HCT116 (cell line): ENCODE measurements at regions not wholly inside any gene's neighbourhood (a gene's known extent, or its start where the extent isn't known, plus 50 kb on each side); places are given as distances from the start of the nearest gene placed in this dataset.

Experiments
- ATAC-seq: fragments of 200-7000 bp; cut with Tn5 transposase; 2 replicates; pipeline ENCODE4 v1.9.1; 2020; ENCODE audit warnings: mild to moderate bottlenecking, moderate library complexity
- BruUV-seq: library from RNA; stranded (reverse); fragments of 400-500 nt; replicated peaks from 2 replicates; lab custom pipeline; 2021; lab: Mats Ljungman, UMichigan
- CTCF ChIA-PET: fragments of 300-600 bp; sonication (Branson Sonifier 250); formaldehyde crosslinking; loops from one replicate; lab custom pipeline; 2021; ENCODE audit warnings: antibody characterized with exemption; lab: Charles Lee
- POLR2A ChIA-PET: fragments of 300-600, 350-600 bp; sonication (Branson Sonifier 250); formaldehyde crosslinking; loops from one replicate; lab custom pipeline; 2021; ENCODE audit warnings: antibody characterized with exemption; lab: Charles Lee
- RAD21 ChIA-PET, 2 experiments: fragments of 300-600 bp; sonication (Branson Sonifier 250); formaldehyde crosslinking; loops; one replicate each; lab custom pipeline; 2023; ENCODE audit warnings: low total read pairs in 2 of 2; ENCODE audit not compliant: uncharacterized antibody in 2 of 2, unreplicated experiment in 2 of 2, low non-redundant PET in 1 of 2; lab: Charles Lee
- DNase-seq: peaks from one replicate; pipeline ENCODE4 v3.0.0-alpha.2; 2010; ENCODE audit warnings: low read depth, low spot score
- H2AFZ ChIP-seq: fragments of 200-600 bp; shearing (Covaris generic), sonication (generic); 2 replicates; pipeline ENCODE4 v1.6.1; 2017; ENCODE audit warnings: low read depth, mixed run types, mixed read lengths, antibody characterized with exemption, low read length; ENCODE audit not compliant: poor library complexity, severe bottlenecking
- H3K27ac ChIP-seq: 2 replicates; pipeline ENCODE4 v1.5.1; 2012; ENCODE audit warnings: low read depth, low read length
- H3K27me3 ChIP-seq: fragments of 200-600 bp; sonication (generic); 2 replicates; pipeline ENCODE4 v1.6.1; 2016; ENCODE audit warnings: mixed run types, low read length, mixed read lengths; ENCODE audit not compliant: insufficient read depth
- H3K36me3 ChIP-seq, 2 experiments: fragments of 200-500 bp in 1 of 2; fragments of 200-600 bp in 1 of 2; sonication (Bioruptor generic) in 1 of 2; sonication (generic) in 1 of 2; 2 replicates each; pipeline versions ENCODE4 v1.5.1 to v1.6.1; 2014 to 2016; ENCODE audit warnings: low read length in 2 of 2, inconsistent platforms in 1 of 2, mixed read lengths in 1 of 2, mixed run types in 1 of 2; ENCODE audit not compliant: insufficient read depth in 2 of 2, control insufficient read depth in 1 of 2
- H3K4me1 ChIP-seq, 2 experiments: fragments of 200-600 bp in 1 of 2; sonication (generic) in 1 of 2; 2 replicates each; pipeline versions ENCODE4 v1.5.1 to v1.6.1; 2012 to 2017; ENCODE audit warnings: low read length in 2 of 2, inconsistent platforms in 1 of 2, mild to moderate bottlenecking in 1 of 2, mixed read lengths in 1 of 2, mixed run types in 1 of 2, moderate library complexity in 1 of 2; ENCODE audit not compliant: insufficient read depth in 2 of 2, control insufficient read depth in 1 of 2
- H3K4me2 ChIP-seq: fragments of 200-600 bp; sonication (generic); 2 replicates; pipeline ENCODE4 v1.6.1; 2017; ENCODE audit warnings: mixed run types, low read length, mixed read lengths
- H3K4me3 ChIP-seq, 2 experiments: fragments of 200-600 bp in 1 of 2; sonication (generic) in 1 of 2; replicated peaks in 1 of 2; 2 replicates each; pipeline ENCODE4 v1.5.1; 2011 to 2016; ENCODE audit warnings: low read length in 2 of 2, control low read depth in 1 of 2, low read depth in 1 of 2, mild to moderate bottlenecking in 1 of 2, mixed read lengths in 1 of 2, mixed run types in 1 of 2
- H3K79me2 ChIP-seq: fragments of 200-600 bp; sonication (generic); 2 replicates; pipeline ENCODE4 v1.6.1; 2017; ENCODE audit warnings: mild to moderate bottlenecking, mixed run types, low read length, moderate library complexity, mixed read lengths; ENCODE audit not compliant: insufficient read depth
- H3K9ac ChIP-seq: fragments of 200-600 bp; sonication (generic); 2 replicates; pipeline ENCODE4 v1.6.1; 2016; ENCODE audit warnings: low read length, mixed read lengths
- H3K9me2 ChIP-seq: fragments of 200-600 bp; sonication (generic), shearing (Covaris generic); 2 replicates; pipeline ENCODE4 v1.6.1; 2017; ENCODE audit warnings: mixed run types, mild to moderate bottlenecking, moderate library complexity; ENCODE audit not compliant: insufficient read depth
- H3K9me3 ChIP-seq, 2 experiments: fragments of 200-500 bp in 1 of 2; fragments of 200-600 bp in 1 of 2; sonication (Bioruptor generic) in 1 of 2; sonication (generic) in 1 of 2; 2 replicates each; pipeline ENCODE4 v1.6.1; 2014 to 2017; ENCODE audit warnings: low read length in 2 of 2, mixed read lengths in 2 of 2, inconsistent platforms in 1 of 2, low read depth in 1 of 2, mild to moderate bottlenecking in 1 of 2, mixed run types in 1 of 2, moderate library complexity in 1 of 2; ENCODE audit not compliant: control insufficient read depth in 1 of 2, insufficient read depth in 1 of 2
- H4K20me1 ChIP-seq: fragments of 200-600 bp; sonication (generic), shearing (Covaris generic); 2 replicates; pipeline ENCODE4 v1.6.1; 2017; ENCODE audit warnings: mixed run types, mild to moderate bottlenecking, moderate library complexity; ENCODE audit not compliant: insufficient read depth
- EZH2phosphoT487 ChIP-seq: fragments of 200-600 bp; IDR thresholded peaks from 2 replicates; pipeline ENCODE4 v1.6.1; 2018; ENCODE audit warnings: antibody characterized with exemption, borderline replicate concordance
- POLR2A ChIP-seq: IDR thresholded peaks from 2 replicates; pipeline ENCODE4 v1.7.0; 2011; ENCODE audit warnings: borderline replicate concordance; ENCODE audit not compliant: insufficient read depth, insufficient read length; ENCODE audit errors: extremely low read depth
- SRF ChIP-seq: IDR thresholded peaks from 2 replicates; pipeline ENCODE4 v1.6.1; 2012; ENCODE audit warnings: low read depth
- YY1 ChIP-seq: IDR thresholded peaks from 2 replicates; pipeline ENCODE4 v1.6.1; 2011; ENCODE audit warnings: low read length, low read depth, moderate library complexity, mild to moderate bottlenecking; ENCODE audit not compliant: insufficient replicate concordance; ENCODE audit errors: extremely low read depth
- intact Hi-C: fragments of 100-400 bp; cut with micrococcal nuclease; formaldehyde crosslinking; loops from 2 replicates; pipeline ENCODE4 v1.10.0; 2022

- Histone ChIP-seq H2AFZ (no peak overlapping the region), H3K4me3 (no peak overlapping the region), H3K27me3 (no peaks in the 10 kb centered on the region), H3K4me2 (no peak overlapping the region), H3K4me1 (no peaks in the 10 kb centered on the region), H3K9ac (no peak overlapping the region), H3K9me2 (no peaks in the 10 kb centered on the region), H4K20me1 (no peaks in the 10 kb centered on the region), H3K36me3 (no peaks in the 10 kb centered on the region; a peak in 1 of 4 replicates), H3K79me2 (no peaks in the 10 kb centered on the region), H3K9me3 (peaks cover 15 to 17% of the 10 kb centered on the region in 2 experiments; a peak in 2 of 4 replicates), H3K27ac (no peak overlapping the region)
- RAD21 ChIA-PET, result no interaction called here
- BruUV-seq, result no TSS peak
- no peak for ATAC-seq
- POLR2A ChIA-PET, result no interaction called here
- DNase-seq, result no peak
- no peak for TF ChIP-seq EZH2phosphoT487
- no peak for TF ChIP-seq POLR2A
- intact Hi-C loops, result no loop called here
- CTCF ChIA-PET, result no interaction called here
These were observed 1253.0 kb downstream of the PCDH17 start for GRCh38 chr13:58884353-58885209.

- TF ChIP-seq YY1 (no peak), SRF (no peak)
- intact Hi-C loops, result no loop called here
- ATAC-seq (no peak), DNase-seq (no peak)
- no peaks in the 10 kb centered on the region for H3K36me3 ChIP-seq
- H3K27ac ChIP-seq, result no peak overlapping the region
- no peak overlapping the region for H3K4me3 ChIP-seq
- no peak overlapping the region for H3K4me2 ChIP-seq
- peaks cover 3 to 17% of the 10 kb centered on the region in 2 experiments; a peak in 3 of 4 replicates for H3K9me3 ChIP-seq
- H2AFZ ChIP-seq, result no peak overlapping the region
- no peaks in the 10 kb centered on the region for H3K79me2 ChIP-seq
- no peak overlapping the region for H3K9ac ChIP-seq
- ChIA-PET CTCF (no interaction called here), RAD21 (no interaction called here), POLR2A (no interaction called here)
- H3K9me2 ChIP-seq, result no peaks in the 10 kb centered on the region
- no TSS peak for BruUV-seq
- H4K20me1 ChIP-seq, result no peaks in the 10 kb centered on the region
- H3K4me1 ChIP-seq, result no peaks in the 10 kb centered on the region
- H3K27me3 ChIP-seq, result no peaks in the 10 kb centered on the region
These were observed 1257.9 kb downstream of the PCDH17 start for GRCh38 chr13:58889474-58889873.
